Caki2 (cell line): ENCODE measurements at regions not wholly inside any gene's neighbourhood (a gene's known extent, or its start where the extent isn't known, plus 50 kb on each side); places are given as distances from the start of the nearest gene placed in this dataset.
"Not testable (repeated sequence)": the region's sequence is repeated elsewhere in the genome, so short reads cannot be mapped to it uniquely, and the experiment has no call there.

Experiments
- DNase-seq: peaks from one replicate; pipeline ENCODE4 v3.0.0-alpha.2; 2015; ENCODE audit warnings: low read depth
- in situ Hi-C: cut with HindIII; loops from 2 replicates; pipeline ENCODE4 v1.10.0; 2016; ENCODE audit warnings: low sequenced_read_pairs, low pct_unique_long_range_greater_than_20kb, mixed read lengths

GRCh38 chr7:153107826-153108225 lies 348.3 kb downstream of the ACTR3B start:
- DNase-seq: no peak
- in situ Hi-C loops: no loop called here

DNA sequence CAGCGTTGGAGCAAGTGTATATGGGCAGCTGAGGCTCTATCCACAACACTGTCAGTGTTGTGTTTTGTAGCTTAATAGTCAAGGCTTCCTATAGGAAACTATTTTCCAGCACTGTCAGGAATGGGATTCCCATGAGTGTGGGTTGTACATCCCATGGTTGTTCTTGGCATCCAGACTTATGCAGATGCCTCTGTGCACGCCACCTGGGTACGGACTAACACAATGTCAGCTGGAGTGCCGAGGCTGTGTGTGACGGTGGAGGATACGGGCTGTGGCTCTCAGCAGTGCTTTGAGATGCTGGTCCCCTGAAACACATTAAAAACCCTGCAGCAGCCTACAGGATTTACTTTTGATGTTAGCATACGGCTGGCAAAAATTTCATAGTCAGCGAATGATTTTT lies 350.0 kb downstream of the ACTR3B start:
- in situ Hi-C loops: no loop called here
- DNase-seq: no peak

DNA sequence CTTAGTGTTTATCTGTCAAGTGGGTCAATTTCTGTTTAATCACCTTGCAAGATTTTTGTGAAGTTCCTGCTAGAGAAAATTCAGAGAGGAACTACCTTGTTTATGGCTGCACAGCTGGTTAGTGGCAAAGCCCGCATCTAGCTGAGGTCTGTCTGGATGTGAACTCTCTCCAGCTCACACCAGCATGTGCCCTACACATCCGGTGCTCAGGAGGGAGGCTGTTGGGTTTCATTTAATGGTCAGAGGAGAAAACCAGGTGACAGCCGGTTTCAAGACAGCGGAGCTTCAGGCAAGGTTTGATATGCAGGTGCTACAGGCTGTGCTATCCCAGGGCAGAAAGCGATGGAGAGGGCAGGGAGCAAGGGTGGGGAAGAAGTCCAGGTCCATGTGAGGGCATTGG lies 351.1 kb downstream of the ACTR3B start:
- DNase-seq: no peak

DNA sequence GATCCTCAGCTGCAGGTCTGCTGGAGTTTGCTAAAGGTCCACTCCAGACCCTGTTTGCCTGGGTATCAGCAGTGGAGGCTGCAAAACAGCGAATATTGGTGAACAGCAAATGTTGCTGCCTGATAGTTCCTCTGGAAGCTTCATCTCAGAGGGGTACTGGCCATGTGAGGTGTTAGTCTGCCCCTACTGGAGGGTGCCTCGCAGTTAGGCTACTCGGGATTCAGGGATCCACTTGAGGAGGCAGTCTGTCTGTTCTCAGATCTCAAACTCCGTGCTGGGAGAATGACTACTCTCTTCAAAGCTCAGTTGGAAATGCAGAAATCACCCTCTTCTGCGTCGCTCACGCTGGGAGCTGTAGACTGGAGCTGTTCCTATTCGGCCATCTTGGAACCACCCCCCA lies 362.7 kb downstream of the ACTR3B start:
- DNase-seq, in situ Hi-C loops: not testable (repeated sequence)

More for the DNA sequence above, 351.1 kb downstream of the ACTR3B start:
- in situ Hi-C loops: no loop called here

- in situ Hi-C loops: no loop called here
- no peak for DNase-seq
These were observed 370.5 kb downstream of the ACTR3B start for GRCh38 chr7:153130052-153130451.

- DNase-seq: no peak
- in situ Hi-C loops: no loop called here
These were observed 392.2 kb downstream of the ACTR3B start for GRCh38 chr7:153151766-153152165.

- DNase-seq: no peak
- in situ Hi-C loops: no loop called here
These were observed 393.4 kb downstream of the ACTR3B start for GRCh38 chr7:153152801-153153422.

DNA sequence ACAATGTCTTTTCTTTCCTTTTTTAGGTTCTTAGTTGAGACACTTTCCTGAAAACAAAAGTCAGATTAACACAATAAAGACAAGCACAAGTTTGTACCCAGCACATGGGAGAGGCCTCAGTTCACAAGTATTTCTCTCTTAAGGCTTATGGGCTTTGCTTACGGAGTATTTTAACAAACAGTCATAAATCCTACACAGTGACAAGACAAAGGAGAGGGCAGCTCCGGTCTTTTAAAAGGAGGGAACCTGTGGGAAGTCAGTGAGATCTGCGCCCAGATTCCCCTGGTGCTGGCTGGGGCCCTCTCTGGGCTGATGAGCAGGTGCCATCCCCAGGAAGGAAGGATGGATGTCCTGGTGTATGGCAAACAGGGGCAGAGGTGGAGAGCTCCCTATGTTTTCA lies 398.6 kb downstream of the ACTR3B start:
- DNase-seq: no peak
- in situ Hi-C loops: no loop called here

DNA sequence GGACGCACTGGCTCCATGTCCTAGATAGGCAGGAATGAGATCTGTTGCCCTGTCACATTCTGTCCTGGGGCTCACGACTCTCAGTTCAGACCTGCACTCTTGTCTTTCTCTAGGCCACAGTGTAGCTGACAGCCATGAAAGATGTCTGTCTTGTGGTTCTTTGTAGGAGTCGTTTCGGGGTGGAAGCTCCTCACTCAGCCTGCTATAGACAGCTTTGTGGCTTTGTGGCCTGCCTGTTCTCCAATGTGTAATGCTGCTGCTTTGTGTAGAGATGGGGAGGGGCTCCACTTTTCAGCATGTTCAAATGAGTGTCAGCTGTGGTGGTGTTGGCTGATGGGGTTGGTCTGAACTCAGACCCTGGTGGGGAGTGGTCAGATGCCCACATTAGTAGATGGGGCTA lies 410.7 kb downstream of the ACTR3B start:
- in situ Hi-C loops: no loop called here
- DNase-seq: no peak

DNA sequence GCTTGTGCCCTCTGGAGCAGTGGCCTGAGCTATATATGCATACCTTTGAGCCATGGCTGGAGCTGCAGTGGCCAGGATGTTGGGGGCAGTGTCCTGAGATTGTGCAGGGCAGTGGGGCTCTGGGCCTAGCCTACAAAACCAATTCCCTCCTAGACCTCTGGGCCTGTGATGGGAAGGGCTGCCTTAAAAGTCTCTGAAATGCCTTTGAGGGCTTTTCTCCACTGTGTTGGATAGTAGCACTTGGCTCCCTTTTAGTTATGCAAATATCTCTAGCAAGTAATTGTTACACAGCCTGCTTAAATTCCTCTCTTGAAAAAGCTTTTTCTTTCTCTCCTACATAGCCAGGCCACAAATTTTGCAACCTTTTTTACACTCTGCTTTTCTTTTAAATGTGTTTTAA lies 426.4 kb downstream of the ACTR3B start:
- DNase-seq: no peak
- in situ Hi-C loops: no loop called here

DNA sequence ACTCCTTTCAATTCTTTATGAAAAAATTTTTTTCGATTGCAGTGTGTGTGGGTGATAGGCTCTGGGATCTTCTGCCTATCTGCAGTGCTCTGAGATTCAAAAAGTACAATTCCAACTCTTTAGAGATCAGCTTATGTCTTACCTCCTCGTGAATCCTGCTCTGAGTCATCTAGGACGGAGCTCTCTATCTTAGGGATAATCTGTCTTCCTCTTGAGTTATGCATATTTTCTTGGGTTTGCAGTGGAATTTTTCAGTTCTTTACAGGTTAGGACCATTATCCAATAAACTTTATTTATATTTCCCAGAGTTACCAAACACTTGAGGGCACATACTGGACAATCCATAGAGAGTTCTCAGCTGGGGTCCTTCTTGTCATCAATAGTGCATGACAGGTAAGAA lies 428.6 kb downstream of the ACTR3B start:
- in situ Hi-C loops: no loop called here
- DNase-seq: peak; percentile 62

DNA sequence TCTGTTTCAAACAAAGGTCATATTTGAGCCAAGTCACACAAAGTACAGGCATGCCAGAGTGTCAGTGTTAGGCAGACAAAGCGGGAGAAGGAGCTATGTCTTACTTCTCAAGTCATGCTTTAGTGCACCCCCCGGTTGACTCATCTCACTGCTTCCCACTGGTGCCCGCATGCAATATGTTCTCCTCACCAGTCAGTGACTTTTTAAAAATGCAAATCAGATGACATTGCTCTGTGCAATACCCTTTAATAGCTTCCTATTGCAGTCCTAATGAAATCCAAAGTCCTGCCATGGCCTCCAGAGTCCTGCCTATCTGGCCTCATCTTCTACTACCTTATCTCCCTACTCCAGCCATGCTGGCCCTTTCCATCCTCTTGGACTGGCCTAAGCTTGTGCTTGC lies 429.1 kb downstream of the ACTR3B start:
- peak; percentile 75 for DNase-seq
- in situ Hi-C loops: no loop called here

GRCh38 chr7:153190452-153190851 lies 430.9 kb downstream of the ACTR3B start:
- DNase-seq: peak; percentile 33
- in situ Hi-C loops: no loop called here

- in situ Hi-C loops: no loop called here
- no peak for DNase-seq
These were observed 431.4 kb downstream of the ACTR3B start for GRCh38 chr7:153190986-153191385.

DNA sequence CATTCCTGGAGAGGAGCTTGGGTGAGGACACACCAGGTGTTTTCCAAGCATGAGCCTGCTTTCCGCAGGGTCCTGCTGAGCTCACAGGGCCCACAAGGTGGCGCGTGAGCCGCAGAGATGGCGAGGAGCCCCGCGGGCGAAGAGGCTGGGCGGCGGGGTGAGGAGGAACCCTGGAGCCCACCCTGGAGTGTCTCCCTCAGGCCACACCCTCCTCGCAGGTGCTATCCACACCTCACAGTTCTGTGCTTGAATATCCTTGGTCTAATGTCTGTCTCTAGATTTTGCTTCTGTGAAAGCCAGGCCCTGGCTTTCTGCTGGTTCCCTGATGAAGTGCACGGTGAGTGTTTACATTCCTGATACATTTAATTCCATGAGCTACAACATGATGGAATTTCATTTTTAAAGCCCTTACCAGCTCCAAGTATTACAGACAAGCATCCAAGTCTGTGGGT lies 433.6 kb downstream of the ACTR3B start:
- in situ Hi-C loops: no loop called here
- no peak for DNase-seq

DNA sequence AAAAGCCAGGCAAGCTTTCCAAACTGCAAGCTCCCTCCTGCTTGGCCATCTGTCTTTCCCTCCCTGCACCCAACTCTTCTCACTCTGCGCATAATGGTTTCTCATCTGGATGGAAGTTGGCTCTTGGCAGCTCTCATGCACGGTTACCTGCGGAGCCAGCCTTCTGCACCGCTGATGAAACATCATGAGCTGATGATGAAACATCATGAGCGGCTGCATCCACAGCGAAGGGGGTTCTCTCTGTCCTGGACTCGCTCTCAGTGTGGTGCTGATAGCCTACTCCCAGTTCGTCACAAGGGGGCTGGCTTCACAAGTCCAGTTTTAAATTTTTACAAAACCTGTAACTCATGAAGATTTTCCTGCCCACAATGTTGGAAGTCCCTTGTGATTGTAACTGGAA lies 457.5 kb downstream of the ACTR3B start:
- in situ Hi-C loops: no loop called here
- DNase-seq: no peak

GRCh38 chr7:153224890-153225289 lies 465.3 kb downstream of the ACTR3B start:
- in situ Hi-C loops: no loop called here
- DNase-seq: no peak

DNA sequence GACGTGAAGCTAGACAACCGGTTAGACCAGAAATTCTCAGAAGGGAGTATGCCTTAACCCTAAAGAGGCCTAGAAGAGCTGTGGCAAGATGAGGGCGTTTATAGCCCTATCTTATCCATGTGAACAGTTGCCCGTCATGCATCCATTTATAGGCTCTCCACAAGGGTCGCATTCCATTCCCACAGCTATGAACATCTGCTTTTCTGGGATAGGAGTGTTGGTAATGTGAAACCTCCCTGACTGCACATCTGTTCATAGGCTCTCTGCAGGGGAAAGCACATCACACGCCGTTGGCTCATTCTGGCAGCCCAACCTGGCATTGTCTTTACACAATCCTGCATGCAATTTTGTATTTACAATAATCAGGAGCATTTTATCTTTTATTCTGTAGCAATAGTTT lies 485.6 kb downstream of the ACTR3B start:
- DNase-seq, in situ Hi-C loops: not testable (repeated sequence)

DNA sequence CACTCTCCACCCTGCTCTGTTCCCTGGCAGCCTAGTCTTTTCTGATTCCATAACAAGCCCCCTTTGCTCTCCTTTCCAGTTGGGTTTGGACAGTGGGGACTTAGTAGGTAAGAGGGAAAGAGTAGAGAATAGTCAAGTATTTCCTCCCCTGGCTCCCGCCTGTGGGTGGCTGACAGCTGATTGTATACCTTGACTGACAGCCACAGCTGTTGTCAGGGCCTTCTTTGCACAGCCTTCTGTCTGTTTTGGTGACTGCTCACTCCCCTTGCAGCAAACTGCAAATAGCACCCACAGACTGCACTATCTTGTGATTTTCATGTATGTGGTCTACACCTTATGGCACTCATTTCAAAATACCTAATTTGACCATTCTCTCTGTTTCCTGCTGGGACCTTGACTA lies 486.3 kb downstream of the ACTR3B start:
- in situ Hi-C loops: no loop called here

DNA sequence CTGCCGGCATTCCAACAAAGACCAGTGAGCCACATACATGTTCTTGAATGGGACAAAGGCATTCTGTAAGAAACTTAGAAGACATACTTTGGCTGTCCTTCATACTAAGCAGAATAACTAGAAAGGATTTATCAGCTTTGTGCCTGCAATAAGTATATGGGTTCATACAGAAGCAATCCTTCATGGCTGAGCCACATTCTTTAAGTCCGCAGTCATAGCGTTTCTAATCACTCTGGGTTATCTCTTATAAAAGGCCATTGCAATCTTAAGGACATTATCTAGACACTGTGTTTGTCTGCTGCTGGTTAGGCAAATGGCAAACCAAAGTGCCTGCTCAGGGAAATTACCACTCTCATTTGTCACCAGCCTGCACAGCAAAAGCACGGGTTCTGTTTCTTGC lies 488.4 kb downstream of the ACTR3B start:
- no peak for DNase-seq
- in situ Hi-C loops: no loop called here

More for the DNA sequence above, 486.3 kb downstream of the ACTR3B start:
- no peak for DNase-seq

- in situ Hi-C loops: no loop called here
These were observed 499.1 kb downstream of the ACTR3B start for GRCh38 chr7:153258686-153259085.

More at GRCh38 chr7:153258686-153259085, 499.1 kb downstream of the ACTR3B start:
- no peak for DNase-seq
